IMR-90 (cell line): ENCODE measurements at regions not wholly inside any gene's neighbourhood (a gene's known extent, or its start where the extent isn't known, plus 50 kb on each side); places are given as distances from the start of the nearest gene placed in this dataset.

Experiments used
- ATAC-seq: fragments of 200-7000 bp; cut with Tn5 transposase; 2 replicates; pipeline ENCODE4 v1.9.1; 2020; ENCODE audit warnings: low read depth, mild to moderate bottlenecking, moderate library complexity
- BruUV-seq: library from RNA; stranded (reverse); fragments of 400-500 nt; replicated peaks from 2 replicates; lab custom pipeline; 2021; lab: Mats Ljungman, UMichigan
- CTCF ChIA-PET: fragments of 300-600 bp; formaldehyde crosslinking; extraction: SDS; loops from one replicate; lab custom pipeline; 2021; ENCODE audit warnings: antibody characterized with exemption; lab: Yijun Ruan, JAX
- POLR2A ChIA-PET: fragments of 300-600 bp; sonication (Branson Sonifier 250); formaldehyde crosslinking; loops from one replicate; lab custom pipeline; 2022; ENCODE audit warnings: antibody characterized with exemption; ENCODE audit not compliant: unreplicated experiment; lab: Charles Lee
- DNase-seq: peaks from one replicate; pipeline ENCODE4 v3.0.0; 2013
- H2AFZ ChIP-seq: replicated peaks from 2 replicates; pipeline ENCODE3; 2013; ENCODE audit warnings: low read length, mild to moderate bottlenecking; ENCODE audit not compliant: poor library complexity
- H2AK5ac ChIP-seq: 2 replicates; pipeline ENCODE4 v1.6.1; 2013; ENCODE audit warnings: low read depth, low read length, inconsistent platforms
- H2AK9ac ChIP-seq: replicated peaks from 2 replicates; pipeline ENCODE3; 2013; ENCODE audit warnings: mild to moderate bottlenecking, low read depth, low read length, moderate library complexity; ENCODE audit not compliant: poor library complexity
- H2BK120ac ChIP-seq: 2 replicates; pipeline ENCODE4 v1.6.1; 2013; ENCODE audit warnings: low read depth, low read length, inconsistent platforms
- H2BK15ac ChIP-seq: 3 replicates; pipeline ENCODE4 v1.6.1; 2013; ENCODE audit warnings: low read depth, low read length, inconsistent platforms
- H2BK20ac ChIP-seq: 2 replicates; pipeline ENCODE4 v1.6.1; 2013; ENCODE audit warnings: low read depth, mild to moderate bottlenecking, inconsistent platforms, low read length, moderate library complexity
- H2BK5ac ChIP-seq: 2 replicates; pipeline ENCODE4 v1.6.1; 2013; ENCODE audit warnings: mild to moderate bottlenecking, low read depth, low read length, inconsistent platforms; ENCODE audit not compliant: poor library complexity, severe bottlenecking
- H3K14ac ChIP-seq: replicated peaks from 2 replicates; pipeline ENCODE4 v1.6.1; 2013; ENCODE audit warnings: low read depth, low read length, inconsistent platforms
- H3K18ac ChIP-seq: 2 replicates; pipeline ENCODE4 v1.6.1; 2013; ENCODE audit warnings: low read depth, low read length, control low read depth
- H3K23ac ChIP-seq: 2 replicates; pipeline ENCODE4 v1.6.1; 2013; ENCODE audit warnings: low read depth, low read length, inconsistent platforms
- H3K27ac ChIP-seq: 2 replicates; pipeline ENCODE4 v1.5.1; 2013; ENCODE audit warnings: mild to moderate bottlenecking, control low read depth, low read length; ENCODE audit not compliant: insufficient read depth
- H3K27me3 ChIP-seq: 2 replicates; pipeline ENCODE4 v1.6.1; 2013; ENCODE audit warnings: low read length; ENCODE audit not compliant: control insufficient read depth, insufficient read depth
- H3K36me3 ChIP-seq: 2 replicates; pipeline ENCODE4 v1.6.1; 2013; ENCODE audit warnings: low read length, mixed read lengths; ENCODE audit not compliant: control insufficient read depth, insufficient read depth
- H3K4ac ChIP-seq: 2 replicates; pipeline ENCODE4 v1.6.1; 2013; ENCODE audit warnings: low read depth, low read length, inconsistent platforms
- H3K4me1 ChIP-seq: 2 replicates; pipeline ENCODE4 v1.6.1; 2013; ENCODE audit warnings: low read length, mixed read lengths; ENCODE audit not compliant: control insufficient read depth, insufficient read depth
- H3K4me2 ChIP-seq: 2 replicates; pipeline ENCODE4 v1.6.1; 2013; ENCODE audit warnings: low read depth, mild to moderate bottlenecking, control low read depth, low read length, moderate library complexity
- H3K4me3 ChIP-seq: 2 replicates; pipeline ENCODE4 v1.5.1; 2013; ENCODE audit warnings: low read depth, mild to moderate bottlenecking, control low read depth, low read length, moderate library complexity; ENCODE audit not compliant: insufficient read depth
- H3K56ac ChIP-seq: 2 replicates; pipeline ENCODE4 v1.6.1; 2013; ENCODE audit warnings: low read length, inconsistent platforms; ENCODE audit not compliant: insufficient read depth; ENCODE audit errors: extremely low read depth
- H3K79me1 ChIP-seq, 2 experiments: 2 replicates each; pipeline ENCODE4 v1.6.1; 2013; ENCODE audit warnings: low read length in 2 of 2, inconsistent platforms in 1 of 2, low read depth in 1 of 2
- H3K9ac ChIP-seq: 2 replicates; pipeline ENCODE4 v1.6.1; 2013; ENCODE audit warnings: low read depth, low read length, control low read depth
- H3K9me1 ChIP-seq: 2 replicates; pipeline ENCODE4 v1.6.1; 2013; ENCODE audit warnings: low read length, inconsistent platforms; ENCODE audit not compliant: insufficient read depth
- H3K9me3 ChIP-seq: 2 replicates; pipeline ENCODE4 v1.6.1; 2013; ENCODE audit warnings: low read length; ENCODE audit not compliant: control insufficient read depth, insufficient read depth
- H4K20me1 ChIP-seq: 2 replicates; pipeline ENCODE4 v1.6.1; 2013; ENCODE audit warnings: low read length, inconsistent platforms; ENCODE audit not compliant: insufficient read depth
- H4K5ac ChIP-seq: 2 replicates; pipeline ENCODE4 v1.6.1; 2013; ENCODE audit warnings: mild to moderate bottlenecking, low read depth, low read length, control low read depth
- H4K8ac ChIP-seq, 2 experiments: 2 replicates each; pipeline ENCODE4 v1.6.1; 2013; ENCODE audit warnings: low read depth in 2 of 2, low read length in 2 of 2, control low read depth in 1 of 2, inconsistent platforms in 1 of 2
- H4K91ac ChIP-seq: 2 replicates; pipeline ENCODE4 v1.6.1; 2013; ENCODE audit warnings: low read depth, low read length, inconsistent platforms; ENCODE audit not compliant: insufficient read depth
- BHLHE40 ChIP-seq: fragments of 150-350 bp; IDR thresholded peaks from 2 replicates; pipeline ENCODE4 v1.6.1; 2016; ENCODE audit warnings: mild to moderate bottlenecking, low read depth, low read length
- CEBPB ChIP-seq: IDR thresholded peaks from 2 replicates; pipeline ENCODE4 v1.6.1; 2012; ENCODE audit warnings: low read depth, low read length, improper control_type of control experiment
- CHD1 ChIP-seq: IDR thresholded peaks from 2 replicates; pipeline ENCODE4 v1.6.1; 2012; ENCODE audit warnings: low read depth, low read length, improper control_type of control experiment
- CTCF ChIP-seq: conservative IDR thresholded peaks from 2 replicates; pipeline ENCODE4 v1.5.1; 2012; ENCODE audit warnings: mild to moderate bottlenecking, low read depth, low read length, improper control_type of control experiment
- FOS ChIP-seq: fragments of 150-350 bp; IDR thresholded peaks from 2 replicates; pipeline ENCODE4 v1.6.1; 2016; ENCODE audit warnings: low read depth, low read length
- MAFK ChIP-seq: IDR thresholded peaks from 2 replicates; pipeline ENCODE4 v1.6.1; 2012; ENCODE audit warnings: low read depth, low read length, improper control_type of control experiment
- MAZ ChIP-seq: IDR thresholded peaks from 2 replicates; pipeline ENCODE4 v1.6.1; 2012; ENCODE audit warnings: low read depth, mild to moderate bottlenecking, low read length, improper control_type of control experiment, moderate library complexity, borderline replicate concordance
- MXI1 ChIP-seq: IDR thresholded peaks from 2 replicates; pipeline ENCODE4 v1.6.1; 2012; ENCODE audit warnings: low read depth, mild to moderate bottlenecking, low read length, moderate library complexity, borderline replicate concordance
- NFE2L2 ChIP-seq: fragments of 150-350 bp; IDR thresholded peaks from 2 replicates; pipeline ENCODE4 v1.6.1; 2016; ENCODE audit warnings: low read depth, mild to moderate bottlenecking, low read length
- POLR2A ChIP-seq: IDR thresholded peaks from 2 replicates; pipeline ENCODE4 v1.6.1; 2012; ENCODE audit warnings: mild to moderate bottlenecking, low read depth, low read length
- RAD21 ChIP-seq: IDR thresholded peaks from 2 replicates; pipeline ENCODE4 v1.6.1; 2012; ENCODE audit warnings: low read length, improper control_type of control experiment
- RCOR1 ChIP-seq: IDR thresholded peaks from 2 replicates; pipeline ENCODE4 v1.6.1; 2012; ENCODE audit warnings: mild to moderate bottlenecking, low read length, improper control_type of control experiment; ENCODE audit not compliant: insufficient replicate concordance
- RFX5 ChIP-seq: IDR thresholded peaks from 2 replicates; pipeline ENCODE4 v1.8.0; 2012; ENCODE audit warnings: low read depth, mild to moderate bottlenecking, low read length, moderate library complexity
- SMC3 ChIP-seq: fragments of 150-350 bp; IDR thresholded peaks from 2 replicates; pipeline ENCODE4 v1.6.1; 2016; ENCODE audit warnings: low read depth, mild to moderate bottlenecking, antibody characterized with exemption, low read length, moderate library complexity
- USF2 ChIP-seq: fragments of 150-350 bp; IDR thresholded peaks from 2 replicates; pipeline ENCODE4 v1.6.1; 2017; ENCODE audit warnings: mild to moderate bottlenecking, antibody characterized with exemption, low read length, low read depth
- WGBS, 2 experiments: methylation state at CpG; one replicate each; pipeline versions ENCODE4 v1.1.5 to v1.1.7; 2013; ENCODE audit warnings: missing lambda C conversion rate in 2 of 2; ENCODE audit not compliant: insufficient read length in 1 of 2; ENCODE audit errors: extremely low coverage in 2 of 2; 5-methylcytosine and 5-hydroxymethylcytosine counted together
- dilution Hi-C: fragments of 300-500 bp; cut with HindIII; formaldehyde crosslinking; loops from one replicate; pipeline ENCODE4 v1.14.3; 2018; ENCODE audit warnings: low sequenced_read_pairs; ENCODE audit not compliant: unreplicated experiment
- in situ Hi-C: fragments of 300-500 bp; cut with MboI; formaldehyde crosslinking; loops from 3 replicates; pipeline ENCODE4 v1.14.3; 2019; ENCODE audit warnings: low sequenced_read_pairs, inconsistent platforms, mixed read lengths
- intact Hi-C: fragments of 100-400 bp; cut with micrococcal nuclease; formaldehyde crosslinking; loops from 2 replicates; pipeline ENCODE4 v1.10.0; 2022
- TF ChIP-seq, protein P1 (sequence below): fragments of 150-350 bp; IDR thresholded peaks from 2 replicates; pipeline ENCODE4 v1.6.1; 2016; ENCODE audit warnings: low read depth, mild to moderate bottlenecking, low read length, moderate library complexity, borderline replicate concordance

- POLR2A ChIA-PET: no interaction called here
- no peak overlapping the region for H2AFZ ChIP-seq
- H3K4me3 ChIP-seq: no peak overlapping the region
- no peak overlapping the region for H2AK9ac ChIP-seq
- H3K18ac ChIP-seq: no peak overlapping the region
- H3K9me3 ChIP-seq: no peaks in the 10 kb centered on the region
- no peak for DNase-seq
- H4K91ac ChIP-seq: no peak overlapping the region
- no peaks in the 10 kb centered on the region for H3K4me1 ChIP-seq
- no peak overlapping the region for H3K23ac ChIP-seq
- H3K9ac ChIP-seq: no peak overlapping the region
- no TSS peak for BruUV-seq
- H3K4me2 ChIP-seq: no peak overlapping the region
- intact Hi-C loops: no loop called here
- no peak overlapping the region for H2BK5ac ChIP-seq
- no peaks in the 10 kb centered on the region for H3K36me3 ChIP-seq
- H2BK15ac ChIP-seq: no peak overlapping the region
- in situ Hi-C loops: no loop called here
- H3K14ac ChIP-seq: no peak overlapping the region
- dilution Hi-C loops: no loop called here
- no peaks in the 10 kb centered on the region for H3K9me1 ChIP-seq
- no peak for TF ChIP-seq FOS
- TF ChIP-seq CEBPB: no peak
- TF ChIP-seq BHLHE40: no peak
- no peak for TF ChIP-seq RAD21
- no peak for TF ChIP-seq SMC3
- TF ChIP-seq, protein P1, sequence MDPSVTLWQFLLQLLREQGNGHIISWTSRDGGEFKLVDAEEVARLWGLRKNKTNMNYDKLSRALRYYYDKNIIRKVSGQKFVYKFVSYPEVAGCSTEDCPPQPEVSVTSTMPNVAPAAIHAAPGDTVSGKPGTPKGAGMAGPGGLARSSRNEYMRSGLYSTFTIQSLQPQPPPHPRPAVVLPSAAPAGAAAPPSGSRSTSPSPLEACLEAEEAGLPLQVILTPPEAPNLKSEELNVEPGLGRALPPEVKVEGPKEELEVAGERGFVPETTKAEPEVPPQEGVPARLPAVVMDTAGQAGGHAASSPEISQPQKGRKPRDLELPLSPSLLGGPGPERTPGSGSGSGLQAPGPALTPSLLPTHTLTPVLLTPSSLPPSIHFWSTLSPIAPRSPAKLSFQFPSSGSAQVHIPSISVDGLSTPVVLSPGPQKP: no peak
- TF ChIP-seq RFX5: no peak
- TF ChIP-seq POLR2A: no peak
- no peak for TF ChIP-seq MAZ
- TF ChIP-seq MXI1: no peak
- no peak for TF ChIP-seq CHD1
- TF ChIP-seq RCOR1: no peak
- no peak for TF ChIP-seq MAFK
- TF ChIP-seq USF2: no peak
- TF ChIP-seq NFE2L2: no peak
- no peak for TF ChIP-seq CTCF
- H2BK120ac ChIP-seq: no peak overlapping the region
- no peak overlapping the region for H3K56ac ChIP-seq
- H3K79me1 ChIP-seq: no peaks in the 10 kb centered on the region
- CTCF ChIA-PET: no interaction called here
- no peaks in the 10 kb centered on the region for H3K27me3 ChIP-seq
- H2AK5ac ChIP-seq: no peak overlapping the region
- H3K4ac ChIP-seq: no peak overlapping the region
- no CpG with 5 or more reads among the region's 2 CpGs for WGBS, 2 experiments
- no peak for ATAC-seq
- no peak overlapping the region for H3K27ac ChIP-seq
- no peak overlapping the region for H4K8ac ChIP-seq
- no peaks in the 10 kb centered on the region for H4K20me1 ChIP-seq
- H4K5ac ChIP-seq: no peak overlapping the region
- H2BK20ac ChIP-seq: no peak overlapping the region
These were observed 202.2 kb upstream of the NFIA start for GRCh38 chr1:60880202-60880601.
